Stomach (tissue), 8 donors: ENCODE measurements at regions not wholly inside any gene's neighbourhood (a gene's known extent, or its start where the extent isn't known, plus 50 kb on each side); places are given as distances from the start of the nearest gene placed in this dataset.

ENCODE experiments used
- DNase-seq, 2 donors: peaks; one replicate each; pipeline versions ENCODE4 v3.0.0 to v3.0.0-alpha.2; 2013 to 2019
- H3K27ac ChIP-seq, 5 donors: fragments of 200-600 bp in 4 of 5; sonication (generic) in 4 of 5; one replicate each; pipeline ENCODE4 v1.5.1; 2013 to 2019; ENCODE audit warnings: mild to moderate bottlenecking in 1 of 5, moderate library complexity in 1 of 5
- H3K27me3 ChIP-seq, 3 donors: fragments of 200-600 bp; sonication (generic); one replicate each; pipeline ENCODE4 v1.5.1; 2017 to 2019; ENCODE audit warnings: mixed run types in 1 of 3
- H3K36me3 ChIP-seq, 4 donors: fragments of 200-600 bp; sonication (generic); 1 replicate in 3 of 4; 2 replicates in 1 of 4; pipeline ENCODE4 v1.5.1; 2016 to 2019
- H3K4me1 ChIP-seq, 4 donors: fragments of 200-600 bp; sonication (generic); one replicate each; pipeline ENCODE4 v1.5.1; 2016 to 2019
- H3K4me3 ChIP-seq, 4 donors: fragments of 200-600 bp; sonication (generic) in 3 of 4; one replicate each; pipeline ENCODE4 v1.5.1; 2016 to 2019; ENCODE audit warnings: mild to moderate bottlenecking in 1 of 4
- H3K9me3 ChIP-seq, 4 donors: fragments of 200-600 bp; sonication (generic); one replicate each; pipeline ENCODE4 v1.5.1; 2016 to 2019
- CTCF ChIP-seq, 7 experiments: fragments of 450-650 bp in 4 of 7; fragments of 200-600 bp in 3 of 7; sonication (generic) in 3 of 7; IDR thresholded peaks; one replicate each; pipeline ENCODE4 v1.5.1; 2016 to 2019; ENCODE audit warnings: antibody characterized with exemption in 7 of 7, control low read depth in 2 of 7, mild to moderate bottlenecking in 1 of 7
- EP300 ChIP-seq: sonication (generic); formaldehyde crosslinking; IDR thresholded peaks from one replicate; pipeline ENCODE4 v1.6.1; 2017; ENCODE audit warnings: antibody characterized with exemption
- POLR2A ChIP-seq, 4 donors: fragments of 450-650 bp; IDR thresholded peaks; one replicate each; pipeline ENCODE4 v1.6.1; 2016; ENCODE audit warnings: antibody characterized with exemption in 4 of 4, control low read depth in 2 of 4, mild to moderate bottlenecking in 1 of 4, moderate library complexity in 1 of 4
- POLR2AphosphoS5 ChIP-seq, 3 donors: sonication (generic); formaldehyde crosslinking; IDR thresholded peaks; one replicate each; pipeline ENCODE4 v1.6.1; 2016; ENCODE audit warnings: antibody characterized with exemption in 3 of 3
- WGBS, 5 donors: extraction: QIAGEN DNeasy Blood & Tissue Kit in 3 of 5; methylation state at CpG; one replicate each; pipeline versions ENCODE4 v1.1.5 to v1.1.7; 2013 to 2018; 5-methylcytosine and 5-hydroxymethylcytosine counted together
- intact Hi-C: fragments of 100-400 bp; cut with DNase I; formaldehyde crosslinking; loops from one replicate; pipeline ENCODE4 v1.15.1; 2023; ENCODE audit warnings: low total_unique reads
- donor health status: healthy with polysubstance abuse.
- donor health status: Bipolar disorder and iron deficiency.
- donor health status: healthy.

- Histone ChIP-seq H3K9me3 (peaks cover 0 to 8% (median 5%) of the 10 kb centered on the region in 4 donors), H3K27me3 (peaks cover 0 to 40% (median 0%) of the 10 kb centered on the region in 3 donors), H3K27ac (no peak overlapping the region), H3K4me1 (no peaks in the 10 kb centered on the region), H3K4me3 (no peak overlapping the region), H3K36me3 (no peaks in the 10 kb centered on the region)
- no peak for DNase-seq
- intact Hi-C loops = no loop called here
- 43 to 65% (median 50%) methylated on average over 7 of the region's 7 CpGs for WGBS, 5 donors
- no peak for TF ChIP-seq CTCF (IDR thresholded peaks at IDR 0.05)
- TF ChIP-seq EP300 = no peak
- no peak for TF ChIP-seq POLR2AphosphoS5 (IDR thresholded peaks at IDR 0.05)
- TF ChIP-seq POLR2A (IDR thresholded peaks at IDR 0.05) = no peak
Measured at GRCh38 chr5:3276896-3277295, 318.7 kb upstream of the IRX1 start.

GRCh38 chr5:3269395-3270169 lies 326.1 kb upstream of the IRX1 start:
- no peaks in the 10 kb centered on the region for H3K4me1 ChIP-seq
- DNase-seq = no peak
- H3K4me3 ChIP-seq = no peak overlapping the region
- H3K27ac ChIP-seq = no peak overlapping the region
- no peaks in the 10 kb centered on the region for H3K36me3 ChIP-seq
- 76 to 82% (median 81%) methylated on average over 27 to 28 of the region's 28 CpGs for WGBS, 5 donors
- intact Hi-C loops = no loop called here
- H3K9me3 ChIP-seq = no peaks in the 10 kb centered on the region
- TF ChIP-seq EP300 = no peak
- no peak for TF ChIP-seq POLR2AphosphoS5 (IDR thresholded peaks at IDR 0.05)
- TF ChIP-seq CTCF (IDR thresholded peaks at IDR 0.05) = no peak
- TF ChIP-seq POLR2A (IDR thresholded peaks at IDR 0.05) = no peak
- H3K27me3 ChIP-seq = peaks cover 0 to 17% (median 0%) of the 10 kb centered on the region in 3 donors

- no peak overlapping the region for H3K4me3 ChIP-seq
- TF ChIP-seq CTCF (IDR thresholded peaks at IDR 0.05) (no peak), POLR2A (IDR thresholded peaks at IDR 0.05) (no peak), EP300 (no peak), POLR2AphosphoS5 (IDR thresholded peaks at IDR 0.05) (no peak)
- H3K27me3 ChIP-seq = peaks cover 0 to 16% (median 0%) of the 10 kb centered on the region in 3 donors
- H3K9me3 ChIP-seq = no peaks in the 10 kb centered on the region
- no peak for DNase-seq
- no peak overlapping the region for H3K27ac ChIP-seq
- intact Hi-C loops = no loop called here
- H3K4me1 ChIP-seq = no peaks in the 10 kb centered on the region
- 59 to 82% (median 75%) methylated on average over 6 to 9 of the region's 9 CpGs for WGBS, 5 donors
- H3K36me3 ChIP-seq = no peaks in the 10 kb centered on the region
Measured at GRCh38 chr5:3268760-3269330, 326.8 kb upstream of the IRX1 start.

- no peak overlapping the region for H3K27ac ChIP-seq
- H3K4me1 ChIP-seq = no peaks in the 10 kb centered on the region
- H3K36me3 ChIP-seq = no peaks in the 10 kb centered on the region
- intact Hi-C loops = no loop called here
- WGBS, 5 donors = 69 to 78% (median 72%) methylated on average over 5 of the region's 5 CpGs
- no peak for TF ChIP-seq POLR2AphosphoS5 (IDR thresholded peaks at IDR 0.05)
- no peak overlapping the region for H3K4me3 ChIP-seq
- DNase-seq = no peak
- no peaks in the 10 kb centered on the region for H3K27me3 ChIP-seq
- no peaks in the 10 kb centered on the region for H3K9me3 ChIP-seq
Measured at GRCh38 chr5:3266861-3267260, 328.8 kb upstream of the IRX1 start.

GRCh38 chr5:3265936-3266335 lies 329.7 kb upstream of the IRX1 start:
- no peak overlapping the region for H3K4me3 ChIP-seq
- intact Hi-C loops = no loop called here
- H3K9me3 ChIP-seq = no peaks in the 10 kb centered on the region
- H3K4me1 ChIP-seq = no peaks in the 10 kb centered on the region
- no peak for DNase-seq
- H3K27ac ChIP-seq = no peak overlapping the region
- WGBS, 5 donors = 71 to 87% (median 79%) methylated on average over 6 of the region's 6 CpGs
- H3K27me3 ChIP-seq = no peaks in the 10 kb centered on the region
- TF ChIP-seq EP300 (no peak), CTCF (IDR thresholded peaks at IDR 0.05) (no peak), POLR2A (IDR thresholded peaks at IDR 0.05) (no peak), POLR2AphosphoS5 (IDR thresholded peaks at IDR 0.05) (no peak)
- no peaks in the 10 kb centered on the region for H3K36me3 ChIP-seq
